HG03521 (cell line): ENCODE measurements at regions not wholly inside any gene's neighbourhood (a gene's known extent, or its start where the extent isn't known, plus 50 kb on each side); places are given as distances from the start of the nearest gene placed in this dataset.
"Not testable (repeated sequence)": the region's sequence is repeated elsewhere in the genome, so short reads cannot be mapped to it uniquely, and the experiment has no call there.

Experiments used
- ATAC-seq: cut with Tn5 transposase; IDR thresholded peaks from one replicate; pipeline ENCODE4 v1.9.1; 2021; ENCODE audit warnings: mild to moderate bottlenecking, moderate library complexity; ENCODE audit not compliant: unreplicated experiment

DNA sequence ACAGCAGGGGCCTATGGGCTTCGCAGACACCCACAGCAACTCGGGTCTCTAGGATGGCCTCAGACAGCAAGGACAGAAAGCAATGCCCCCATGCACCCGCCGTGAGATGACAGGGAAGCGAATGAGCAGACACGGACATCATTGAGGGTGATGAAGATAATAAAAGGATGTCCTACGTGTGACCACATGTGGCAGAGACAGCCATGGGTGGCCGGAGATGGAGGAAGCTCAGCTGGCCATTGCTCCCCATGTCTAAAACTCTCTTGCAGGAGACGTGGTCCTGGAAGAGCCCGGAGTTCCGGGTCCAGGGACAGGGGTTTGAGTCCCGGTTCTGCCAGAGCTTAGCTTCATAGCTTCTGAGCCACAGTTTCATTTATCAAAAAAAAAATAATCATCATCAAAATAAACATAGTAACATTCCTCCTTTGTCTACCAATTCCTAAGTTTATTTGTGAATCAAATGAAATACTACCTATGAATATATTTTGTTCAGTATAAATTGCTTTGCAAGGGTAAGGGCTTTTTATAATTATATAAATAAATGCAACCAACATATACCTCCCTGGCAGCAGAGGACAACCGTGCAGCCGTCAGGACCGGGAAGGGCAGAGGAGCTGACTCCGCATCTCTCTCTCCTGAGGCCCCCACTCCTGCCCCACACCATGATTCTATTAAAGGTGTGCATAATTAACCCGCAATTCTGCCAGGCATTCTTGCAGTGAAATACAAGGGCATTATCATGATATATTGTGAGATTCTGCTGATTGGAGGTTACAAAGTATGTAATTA, 401.4 kb upstream of the MYT1L start:
- no peak for ATAC-seq

DNA sequence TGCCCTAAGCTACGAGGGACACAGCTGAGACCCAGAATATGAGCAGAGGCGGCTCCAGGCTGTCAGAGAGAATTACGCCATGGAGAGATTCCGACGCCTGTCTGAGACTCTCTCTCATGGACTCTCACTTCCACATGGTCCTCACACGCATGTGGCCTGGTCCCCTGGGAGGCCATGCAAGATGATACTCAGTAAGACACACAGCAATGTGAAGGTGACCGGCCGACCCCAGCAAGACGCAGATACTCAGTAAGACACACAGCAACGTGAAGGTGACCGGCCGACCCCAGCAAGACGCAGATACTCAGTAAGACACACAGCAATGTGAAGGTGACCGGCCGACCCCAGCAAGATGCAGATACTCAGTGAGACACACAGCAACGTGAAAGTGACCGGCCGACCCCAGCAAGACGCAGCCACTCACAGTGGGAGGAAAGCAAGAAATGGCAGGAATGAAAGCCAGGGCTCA, 400.8 kb upstream of the MYT1L start:
- no peak for ATAC-seq

DNA sequence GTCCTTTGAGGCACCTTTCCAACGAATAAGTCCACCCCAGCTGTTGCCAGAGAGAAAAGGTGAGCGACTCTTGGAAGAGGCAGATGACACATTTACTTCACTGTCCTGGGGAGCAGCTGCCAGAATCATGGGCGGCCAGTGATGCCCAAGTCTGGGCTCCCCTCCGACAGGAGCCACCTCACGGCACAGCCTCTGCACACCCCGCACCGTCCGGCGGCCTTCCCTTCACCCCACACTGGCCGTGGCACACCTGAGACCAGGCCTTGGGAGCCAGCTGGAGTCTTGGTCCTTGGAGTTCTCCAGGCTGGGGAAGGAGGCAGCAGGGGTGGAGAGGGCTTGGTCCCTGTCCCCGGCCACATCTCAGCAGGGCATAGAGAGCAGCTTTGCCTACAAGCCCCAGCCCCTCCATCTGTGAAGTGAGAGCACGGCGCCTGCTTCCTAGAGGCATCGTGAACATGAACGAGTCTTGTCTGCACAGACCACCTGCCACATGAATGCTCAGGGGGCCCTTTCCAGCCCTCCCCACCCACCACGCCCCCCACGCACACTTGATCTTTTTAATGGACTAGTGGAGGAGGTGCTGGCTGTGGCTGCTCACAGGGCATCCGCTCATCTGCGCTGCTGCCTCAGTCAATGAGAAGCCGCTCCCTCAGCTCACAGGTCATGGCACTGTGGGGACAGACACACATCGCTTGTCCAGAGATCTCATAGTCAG, 400.2 kb upstream of the MYT1L start:
- no peak for ATAC-seq

DNA sequence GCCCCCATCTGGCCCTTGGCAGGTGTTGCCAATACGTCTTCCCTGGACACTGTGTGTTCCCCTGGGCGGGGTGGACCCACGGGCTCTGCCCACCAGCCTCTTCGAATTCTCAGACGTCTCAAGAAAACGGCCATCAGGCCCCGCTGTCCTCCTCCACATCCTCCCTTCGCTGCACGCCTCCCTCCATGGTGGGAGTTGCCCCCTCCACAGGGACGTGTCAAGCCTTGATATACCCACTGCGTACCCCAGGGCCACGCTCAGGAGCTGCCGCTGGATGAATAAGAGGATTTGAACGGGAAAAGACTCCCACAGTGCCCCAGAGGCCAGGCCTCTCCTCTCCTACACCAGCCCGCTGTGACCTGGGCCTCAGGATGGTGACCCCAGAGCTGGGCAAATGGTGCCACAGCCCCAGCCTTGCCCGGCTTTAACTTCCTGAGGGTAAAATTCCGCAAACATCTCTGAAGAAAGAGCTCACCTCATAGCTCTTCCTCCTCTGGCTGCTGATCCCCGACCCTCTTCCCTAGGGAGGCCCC, 399.3 kb upstream of the MYT1L start:
- ATAC-seq = no peak

DNA sequence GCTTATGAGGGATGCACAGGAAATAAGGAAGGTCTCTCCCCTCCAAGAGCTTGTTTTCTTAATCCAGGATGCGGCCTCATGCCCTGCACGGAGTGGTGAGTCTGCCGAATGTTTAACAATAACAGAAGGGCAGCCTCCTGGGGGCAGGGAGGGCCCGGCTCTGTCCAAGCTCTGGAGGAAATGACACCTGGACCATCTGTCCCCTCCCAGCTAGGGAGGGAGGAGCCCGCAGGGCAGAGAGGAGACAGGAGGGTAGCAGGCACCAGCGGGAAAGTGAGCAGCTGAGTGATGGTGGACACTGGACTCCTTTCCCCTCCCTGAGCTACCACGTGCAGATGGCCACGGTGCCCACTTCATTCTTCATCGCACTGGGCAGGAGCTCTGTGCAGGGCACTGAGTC, 398.2 kb upstream of the MYT1L start:
- no peak for ATAC-seq

DNA sequence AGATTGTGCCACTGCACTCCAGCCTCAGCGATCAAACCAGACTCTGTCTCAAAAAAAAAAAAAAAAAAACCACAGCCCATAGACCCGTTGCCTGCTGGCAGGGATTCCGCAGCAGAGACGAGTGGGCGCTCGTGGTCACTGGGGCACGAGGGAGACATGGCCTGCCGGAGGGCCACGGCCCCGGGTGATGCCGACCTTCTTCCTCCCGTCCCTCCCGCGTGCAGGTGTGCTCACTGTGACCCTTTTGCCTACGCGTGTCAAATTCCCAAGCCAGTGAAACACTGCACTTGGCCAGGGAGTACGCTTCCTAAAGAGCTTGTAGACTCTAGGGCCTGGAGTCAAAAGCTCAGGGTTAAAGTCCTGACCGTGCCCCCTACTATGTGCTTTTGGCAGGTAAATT, 397.6 kb upstream of the MYT1L start:
- no peak for ATAC-seq

DNA sequence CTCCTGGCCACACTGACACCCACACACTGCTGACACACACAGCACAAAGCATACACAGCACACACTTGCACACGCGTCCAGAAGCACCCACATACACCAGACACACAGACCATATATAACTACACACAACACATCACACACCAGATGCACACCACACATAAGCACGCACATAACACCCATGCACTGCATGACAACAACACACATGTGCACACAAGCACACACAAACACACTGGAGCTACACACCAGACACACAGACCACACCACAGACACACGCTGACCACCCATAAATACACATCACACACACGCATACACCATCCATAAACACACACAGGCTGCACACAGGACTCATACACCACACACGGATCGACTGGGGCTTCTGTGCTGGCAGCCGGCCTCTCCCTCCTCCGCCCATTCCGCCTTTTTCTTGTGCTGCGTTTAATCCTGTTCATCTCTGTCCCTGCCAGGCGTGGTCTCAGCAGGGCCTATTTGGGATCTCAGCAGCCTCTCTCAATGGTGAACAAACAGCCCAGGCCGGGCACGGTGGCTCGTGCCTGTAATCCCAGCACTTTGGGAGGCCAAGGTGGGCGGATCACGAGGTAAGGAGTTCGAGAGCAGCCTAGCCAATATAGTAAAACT, 396.9 kb upstream of the MYT1L start:
- ATAC-seq = no peak

DNA sequence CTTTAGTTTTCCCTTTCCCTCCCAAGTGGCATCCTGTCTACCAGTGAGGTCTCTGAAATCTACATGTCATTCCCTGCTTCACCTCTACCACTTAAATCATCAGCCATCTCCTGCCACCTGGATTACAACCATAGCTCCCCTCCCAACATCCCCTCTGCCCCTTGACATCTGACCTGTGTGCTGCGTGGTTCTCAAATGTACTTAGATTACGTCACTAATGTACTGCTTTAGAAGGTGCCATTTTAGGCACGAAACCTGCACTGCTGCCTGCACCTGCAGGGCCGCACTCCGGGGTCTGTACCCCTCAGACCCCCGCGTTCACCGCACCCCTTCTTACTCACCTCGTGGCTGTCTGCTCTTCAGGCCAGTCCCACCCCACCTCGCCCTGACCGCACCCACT, 395.1 kb upstream of the MYT1L start:
- no peak for ATAC-seq

DNA sequence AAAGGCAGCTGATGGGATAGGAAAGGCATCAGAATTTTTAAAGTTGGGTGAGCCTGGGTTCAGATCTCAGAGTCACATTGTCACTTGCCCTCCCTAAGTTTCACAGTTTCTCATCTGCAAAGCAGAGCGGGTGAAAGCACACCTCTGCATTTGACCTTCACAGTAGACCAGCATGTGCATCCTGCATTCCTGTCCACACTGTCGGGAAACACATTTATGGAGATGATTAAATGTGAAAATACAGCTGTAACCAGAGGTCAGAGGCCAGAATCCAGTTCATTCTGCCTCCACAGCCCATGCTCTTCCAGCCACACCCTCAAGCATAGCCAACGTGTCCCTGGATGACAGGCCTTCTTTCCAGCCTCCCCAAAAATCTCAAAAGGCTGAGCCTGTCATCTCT, 392.0 kb upstream of the MYT1L start:
- ATAC-seq = no peak

DNA sequence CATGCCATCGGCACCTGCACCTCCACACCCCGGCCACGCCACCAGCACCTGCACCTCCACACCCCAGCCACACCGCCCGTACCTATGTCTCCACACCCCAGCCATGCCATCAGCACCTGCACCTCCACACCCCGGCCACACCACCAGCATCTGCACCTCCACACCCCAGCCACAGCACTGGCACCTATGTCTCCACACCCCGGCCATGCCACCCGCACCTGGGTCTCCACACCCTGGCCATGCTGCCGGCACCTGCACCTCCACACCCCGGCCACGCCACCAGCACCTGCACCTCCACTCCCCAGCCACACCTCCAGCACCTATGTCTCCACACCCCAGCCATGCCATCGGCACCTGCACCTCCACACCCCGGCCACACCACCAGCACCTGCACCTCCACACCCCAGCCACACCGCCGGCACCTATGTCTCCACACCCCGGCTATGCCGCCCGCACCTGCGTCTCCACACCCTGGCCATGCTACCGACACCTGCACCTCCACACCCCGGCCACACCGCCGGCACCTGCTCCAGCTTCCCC, 390.3 kb upstream of the MYT1L start:
- no peak for ATAC-seq

DNA sequence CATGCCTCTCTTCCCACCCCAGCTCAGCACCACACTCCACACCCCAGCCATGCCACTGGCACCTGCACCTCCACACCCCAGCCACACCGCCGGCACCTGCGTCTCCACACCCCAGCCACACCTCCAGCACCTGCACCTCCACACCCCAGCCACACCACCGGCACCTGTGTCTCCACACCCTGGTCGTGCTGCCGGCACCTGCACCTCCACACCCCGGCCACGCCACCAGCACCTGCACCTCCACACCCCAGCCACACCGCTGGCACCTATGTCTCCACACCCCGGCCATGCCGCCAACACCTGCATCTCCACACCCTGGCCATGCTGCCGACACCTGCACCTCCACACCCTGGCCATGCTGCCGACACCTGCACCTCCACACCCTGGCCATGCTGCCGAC, 389.7 kb upstream of the MYT1L start:
- ATAC-seq = not testable (repeated sequence)

DNA sequence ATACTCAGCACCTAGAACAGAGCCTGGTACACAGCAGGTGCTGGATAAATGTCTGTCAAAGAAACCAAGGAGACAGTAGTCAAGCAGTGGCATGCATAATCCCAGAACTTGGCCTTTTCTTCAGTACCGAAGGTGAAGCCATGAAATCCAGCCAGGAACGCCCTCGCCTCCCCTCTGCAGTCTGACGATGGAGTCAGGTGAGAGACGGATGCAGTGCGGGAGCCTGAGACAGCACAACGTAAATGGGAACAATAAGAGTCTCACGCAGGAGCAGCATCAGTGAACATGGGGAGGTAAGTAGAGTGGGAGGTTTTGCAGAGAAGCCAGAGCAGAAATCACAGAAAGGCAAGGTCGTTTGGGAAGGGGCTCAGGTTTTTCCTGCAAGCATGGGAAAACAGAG, 389.3 kb upstream of the MYT1L start:
- no peak for ATAC-seq

DNA sequence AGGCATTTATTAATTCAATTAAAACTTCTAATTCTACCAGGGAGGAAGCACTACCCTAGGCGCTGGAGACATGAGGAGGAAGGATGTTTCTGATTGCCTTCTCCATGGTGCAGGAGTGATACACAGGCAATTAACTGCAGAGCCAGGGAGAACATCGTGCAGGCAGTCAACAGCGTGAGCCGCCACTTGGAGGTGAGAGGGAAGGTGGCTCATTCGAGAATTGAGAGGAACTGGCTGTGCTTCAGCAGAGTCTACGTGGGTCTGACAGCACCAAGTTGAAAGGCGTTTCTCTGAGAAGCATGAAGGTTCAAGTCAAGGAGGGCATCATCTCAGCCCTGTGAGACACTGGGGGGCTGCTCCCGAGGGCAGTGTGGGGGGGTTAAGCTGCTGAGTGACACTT, 388.7 kb upstream of the MYT1L start:
- ATAC-seq = no peak

DNA sequence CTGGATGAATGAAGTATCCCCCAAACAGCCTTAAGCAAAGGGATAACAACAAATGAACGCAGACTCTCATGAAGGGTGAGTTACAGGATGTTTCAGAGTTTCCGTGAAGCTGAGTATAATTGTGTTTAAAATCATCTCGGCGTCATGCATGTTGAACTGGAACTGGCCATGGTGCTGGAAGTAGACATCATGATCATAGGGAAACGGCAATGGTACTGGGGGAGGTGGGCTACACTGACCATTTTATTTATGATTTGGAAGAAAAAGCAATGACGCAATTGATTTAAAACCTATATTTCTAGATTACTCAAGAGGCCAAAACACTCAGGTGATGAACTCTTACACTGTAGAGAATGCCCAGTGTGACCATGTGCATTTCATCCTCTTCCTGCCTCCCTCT, 387.9 kb upstream of the MYT1L start:
- no peak for ATAC-seq

DNA sequence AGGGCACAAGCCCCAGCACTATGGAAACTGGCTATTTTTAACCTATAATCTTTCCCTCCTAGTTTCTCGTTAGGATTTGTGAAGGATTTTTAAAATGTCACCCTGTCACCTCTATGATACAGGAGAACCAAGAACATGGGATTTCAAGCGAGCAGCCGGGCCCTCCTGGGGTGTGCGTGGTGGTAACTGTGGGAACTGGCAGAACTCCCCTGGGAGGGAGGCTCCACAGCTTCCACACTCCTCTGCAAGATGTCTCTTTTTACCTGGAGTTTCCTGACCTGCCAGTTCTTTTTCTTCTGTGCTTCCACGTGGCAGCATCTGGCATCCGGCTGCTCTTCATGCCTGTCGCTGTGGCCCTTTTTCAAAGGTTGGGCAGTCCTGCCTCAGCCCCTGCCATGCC, 386.3 kb upstream of the MYT1L start:
- ATAC-seq = no peak

DNA sequence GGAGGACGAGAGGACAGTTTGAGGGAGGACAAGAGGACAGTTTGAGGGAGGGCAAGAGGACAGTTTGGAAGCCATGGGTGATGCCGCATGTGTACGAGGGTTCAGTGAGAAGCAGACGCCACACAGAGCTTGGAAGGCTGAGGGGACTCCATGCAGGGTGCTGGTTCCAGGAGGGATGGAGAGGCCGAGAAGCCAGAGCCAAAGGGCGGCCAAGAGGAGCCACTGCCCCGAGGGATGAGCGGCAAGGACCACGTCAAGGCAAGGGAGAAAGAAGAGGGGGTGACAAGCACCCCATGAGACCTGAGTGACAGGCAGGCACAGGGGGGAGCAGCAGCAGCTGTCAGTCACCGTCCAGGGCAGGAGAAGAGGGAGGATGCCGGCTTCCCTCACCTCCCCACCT, 385.7 kb upstream of the MYT1L start:
- no peak for ATAC-seq

DNA sequence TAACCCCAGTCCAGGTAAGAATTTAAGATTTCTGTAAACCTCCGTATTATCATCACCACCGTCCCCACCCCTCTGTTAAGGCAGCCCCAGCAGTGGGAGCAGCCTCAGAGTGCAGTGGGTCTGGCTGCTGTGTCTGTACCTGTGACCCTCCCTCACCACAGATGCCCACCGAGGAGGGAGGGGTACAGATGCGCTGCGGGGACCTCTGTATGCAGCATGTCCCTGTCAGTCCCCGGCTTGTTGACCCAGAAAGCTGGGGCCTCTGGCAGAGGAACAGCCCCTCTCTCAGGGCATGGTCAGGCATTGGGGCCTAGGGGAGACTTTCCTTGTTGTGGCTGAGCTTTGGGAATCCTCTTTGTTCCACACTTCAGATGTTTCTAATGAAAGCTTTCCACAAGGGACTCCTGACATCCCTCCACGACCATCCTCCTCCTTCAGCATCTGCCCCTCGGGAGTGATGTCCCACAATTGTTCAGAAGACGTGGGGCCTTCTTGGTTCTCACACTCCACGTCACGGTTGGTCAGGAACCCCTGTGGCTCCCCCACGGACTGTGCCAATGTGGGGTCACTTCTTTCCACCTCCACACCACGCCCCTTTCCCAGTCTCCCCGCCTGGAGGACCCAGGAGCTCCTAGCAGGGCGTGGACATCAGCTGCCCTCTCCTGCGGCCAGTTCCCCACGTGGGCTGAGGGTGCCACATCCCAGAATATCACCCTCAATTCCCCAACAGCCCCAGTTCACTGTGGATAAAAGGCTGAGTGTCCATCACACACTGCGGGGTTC, 384.2 kb upstream of the MYT1L start:
- ATAC-seq = no peak

DNA sequence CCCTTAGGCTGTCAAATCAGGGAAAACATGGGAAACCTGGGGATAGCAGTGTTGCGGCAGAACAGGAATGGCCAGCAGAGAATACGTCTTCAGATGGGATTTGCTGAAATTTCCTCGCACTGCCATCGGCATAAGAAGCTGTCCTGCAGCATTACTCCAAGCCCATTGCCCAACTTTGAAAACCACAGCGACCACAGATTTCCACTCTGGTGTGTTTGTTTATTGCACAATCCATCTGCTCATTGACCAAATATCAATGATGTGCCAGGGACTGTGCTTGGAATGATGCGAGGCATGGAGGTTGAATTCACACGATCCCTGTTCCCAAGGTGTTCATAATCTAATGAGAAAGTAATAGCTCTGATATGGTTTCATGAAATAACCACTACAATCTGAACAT, 383.3 kb upstream of the MYT1L start:
- no peak for ATAC-seq

DNA sequence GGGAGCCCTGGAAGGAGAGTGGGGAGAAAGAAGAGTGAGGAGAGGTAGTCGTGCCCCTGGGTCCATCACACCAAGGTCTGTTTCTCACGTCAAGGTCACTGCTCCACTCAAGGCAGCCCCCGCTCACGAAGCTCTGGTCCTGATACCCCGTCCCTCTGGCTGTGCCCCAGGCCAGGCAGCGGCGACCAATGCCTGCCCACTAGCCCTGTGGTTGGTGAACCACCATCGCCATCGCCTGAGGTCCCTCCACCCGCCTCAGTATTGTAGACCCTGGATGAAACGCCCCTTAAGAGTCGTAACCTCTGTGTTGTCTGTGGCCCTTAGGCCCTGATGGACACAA, 378.3 kb upstream of the MYT1L start:
- ATAC-seq = no peak

DNA sequence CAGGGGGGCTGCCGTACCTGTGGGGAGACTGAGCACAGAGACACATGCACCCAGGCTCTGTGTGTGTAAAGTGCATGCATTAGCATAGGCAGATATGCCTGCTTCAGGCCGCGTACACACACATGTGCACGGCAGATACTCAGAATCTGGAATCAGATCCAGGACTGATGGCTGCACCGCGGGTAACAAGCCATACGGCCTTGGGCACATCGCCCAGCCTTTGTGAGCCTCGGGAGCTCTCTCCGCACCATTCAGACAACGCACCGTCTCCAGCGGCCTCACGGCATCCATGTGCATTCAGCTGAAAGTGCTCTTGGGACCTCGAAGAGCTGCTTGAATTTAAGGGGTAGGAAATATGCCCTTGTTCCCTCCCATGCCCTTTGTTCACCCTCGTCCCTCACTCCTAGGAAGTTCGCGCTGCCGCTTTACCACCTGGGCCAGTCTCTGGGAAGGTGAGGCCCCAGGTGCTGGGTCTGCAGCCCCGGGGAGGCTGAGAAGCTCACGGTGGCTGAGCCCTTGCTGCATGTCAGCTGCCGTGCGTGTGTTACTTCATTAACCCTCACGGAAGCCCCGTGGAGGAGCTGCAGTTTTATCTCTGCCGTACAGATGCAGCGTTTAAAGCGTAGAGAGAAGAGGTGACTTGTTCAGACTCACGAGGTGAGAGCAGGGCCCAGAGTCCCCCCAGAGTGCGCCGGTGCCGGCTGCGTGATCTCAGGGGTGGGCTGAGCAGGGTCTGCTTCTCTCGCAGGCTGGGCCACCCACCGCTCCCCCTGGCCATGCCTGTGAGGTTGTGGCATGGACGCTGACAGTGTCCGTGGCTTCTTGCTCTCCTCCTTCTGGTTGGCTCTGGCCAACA, 377.7 kb upstream of the MYT1L start:
- no peak for ATAC-seq
